ENCODE measurements at regions not wholly inside any gene's neighbourhood (a gene's known extent, or its start where the extent isn't known, plus 50 kb on each side); places are given as distances from the start of the nearest gene placed in this dataset.

GRCh38 chr10:85204814-85205213, 876.4 kb downstream of the CCSER2 start:
- Histone ChIP-seq H3K36me3 (no peaks in the 10 kb centered on the region), H3K27me3 (no peaks in the 10 kb centered on the region), H3K4me3 (no peak overlapping the region), H3K9me3 (no peaks in the 10 kb centered on the region), H3K27ac (no peak overlapping the region), H3K4me1 (no peaks in the 10 kb centered on the region)
- TF ChIP-seq POLR2A (IDR thresholded peaks at IDR 0.05), result no peak
- TF ChIP-seq, protein P1, sequence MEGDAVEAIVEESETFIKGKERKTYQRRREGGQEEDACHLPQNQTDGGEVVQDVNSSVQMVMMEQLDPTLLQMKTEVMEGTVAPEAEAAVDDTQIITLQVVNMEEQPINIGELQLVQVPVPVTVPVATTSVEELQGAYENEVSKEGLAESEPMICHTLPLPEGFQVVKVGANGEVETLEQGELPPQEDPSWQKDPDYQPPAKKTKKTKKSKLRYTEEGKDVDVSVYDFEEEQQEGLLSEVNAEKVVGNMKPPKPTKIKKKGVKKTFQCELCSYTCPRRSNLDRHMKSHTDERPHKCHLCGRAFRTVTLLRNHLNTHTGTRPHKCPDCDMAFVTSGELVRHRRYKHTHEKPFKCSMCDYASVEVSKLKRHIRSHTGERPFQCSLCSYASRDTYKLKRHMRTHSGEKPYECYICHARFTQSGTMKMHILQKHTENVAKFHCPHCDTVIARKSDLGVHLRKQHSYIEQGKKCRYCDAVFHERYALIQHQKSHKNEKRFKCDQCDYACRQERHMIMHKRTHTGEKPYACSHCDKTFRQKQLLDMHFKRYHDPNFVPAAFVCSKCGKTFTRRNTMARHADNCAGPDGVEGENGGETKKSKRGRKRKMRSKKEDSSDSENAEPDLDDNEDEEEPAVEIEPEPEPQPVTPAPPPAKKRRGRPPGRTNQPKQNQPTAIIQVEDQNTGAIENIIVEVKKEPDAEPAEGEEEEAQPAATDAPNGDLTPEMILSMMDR (IDR thresholded peaks at IDR 0.05 in 4 of 5, conservative IDR thresholded peaks at IDR 0.05 in 1 of 5), result no peak
- no peak for ATAC-seq
- intact Hi-C loops (cut with DNase I; ENCODE audit: low total_unique reads) (no loop called here), in situ Hi-C loops (cut with MboI; ENCODE audit: low sequenced_read_pairs in 4 of 4) (no loop called here)
- no peak for DNase-seq

GRCh38 chr10:85212526-85212925, 884.1 kb downstream of the CCSER2 start:
- Histone ChIP-seq H3K4me1 (no peaks in the 10 kb centered on the region), H3K27ac (no peak overlapping the region), H3K4me3 (no peak overlapping the region), H3K36me3 (no peaks in the 10 kb centered on the region), H3K27me3 (no peaks in the 10 kb centered on the region), H3K9me3 (no peaks in the 10 kb centered on the region)
- in situ Hi-C loops (cut with MboI; ENCODE audit: low sequenced_read_pairs in 4 of 4) (no loop called here), intact Hi-C loops (cut with DNase I; ENCODE audit: low total_unique reads) (no loop called here)
- no peak for ATAC-seq
- no peak for TF ChIP-seq POLR2A (IDR thresholded peaks at IDR 0.05)
- TF ChIP-seq, protein P1 (IDR thresholded peaks at IDR 0.05 in 4 of 5, conservative IDR thresholded peaks at IDR 0.05 in 1 of 5), result no peak
- no peak for DNase-seq

DNA sequence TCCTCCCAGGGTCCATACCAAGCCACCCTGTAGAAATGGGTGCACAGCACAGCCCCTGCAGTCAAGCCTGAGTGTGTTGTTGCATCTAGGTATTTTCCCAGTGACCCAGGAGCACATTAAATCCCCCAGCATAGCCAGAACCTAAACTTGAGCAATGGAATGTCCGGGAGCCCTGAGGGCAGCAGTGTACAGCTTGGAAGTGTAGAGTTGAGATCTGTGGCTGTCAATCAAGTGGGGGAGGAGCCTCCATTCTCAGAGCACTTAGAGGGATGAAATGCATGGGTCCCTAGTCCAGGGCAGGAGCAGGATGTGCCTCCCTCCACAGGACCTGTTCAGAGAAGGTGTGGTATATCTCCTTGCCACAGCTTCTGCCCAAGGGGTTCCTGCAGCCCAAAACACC, 885.1 kb downstream of the CCSER2 start:
- in situ Hi-C loops (cut with MboI; ENCODE audit: low sequenced_read_pairs in 4 of 4), result no loop called here
- ATAC-seq, result no peak
- no peak overlapping the region for H3K4me3 ChIP-seq

DNA sequence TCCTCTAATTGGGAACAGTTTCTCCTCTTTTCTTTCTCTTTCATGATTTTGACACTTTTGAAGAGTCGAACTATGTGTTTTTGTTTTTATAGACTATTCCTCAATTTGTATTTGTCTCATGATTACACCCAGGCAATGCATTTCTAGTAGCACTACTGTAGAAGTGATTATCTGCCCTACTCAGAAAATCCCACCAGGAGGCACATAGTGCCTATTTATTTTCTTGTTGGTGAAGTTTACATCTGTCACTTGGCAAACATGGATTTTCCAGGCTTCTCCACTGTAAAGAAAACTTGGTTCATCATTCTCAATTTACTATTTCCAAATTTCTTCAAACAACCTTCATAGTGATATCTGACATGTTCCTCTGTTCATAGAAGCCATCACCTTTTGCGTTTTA, 893.9 kb downstream of the CCSER2 start:
- no peak for TF ChIP-seq POLR2A (IDR thresholded peaks at IDR 0.05)
- TF ChIP-seq, protein P1 (IDR thresholded peaks at IDR 0.05 in 4 of 5, conservative IDR thresholded peaks at IDR 0.05 in 1 of 5), result no peak
- Histone ChIP-seq H3K36me3 (no peaks in the 10 kb centered on the region), H3K4me3 (no peak overlapping the region), H3K27me3 (no peaks in the 10 kb centered on the region), H3K27ac (no peak overlapping the region), H3K9me3 (peaks cover 0 to 3% (median 0%) of the 10 kb centered on the region in 3 donors), H3K4me1 (no peaks in the 10 kb centered on the region)
- DNase-seq (no peak), ATAC-seq (no peak)
- in situ Hi-C loops (cut with MboI; ENCODE audit: low sequenced_read_pairs in 4 of 4) (no loop called here), intact Hi-C loops (cut with DNase I; ENCODE audit: low total_unique reads) (no loop called here)

More for the DNA sequence above, 885.1 kb downstream of the CCSER2 start:
- intact Hi-C loops (cut with DNase I; ENCODE audit: low total_unique reads), result no loop called here
- Histone ChIP-seq H3K9me3 (no peaks in the 10 kb centered on the region), H3K27ac (no peak overlapping the region), H3K4me1 (no peaks in the 10 kb centered on the region), H3K36me3 (no peaks in the 10 kb centered on the region), H3K27me3 (no peaks in the 10 kb centered on the region)
- DNase-seq, result no peak
- no peak for TF ChIP-seq POLR2A (IDR thresholded peaks at IDR 0.05)
- TF ChIP-seq, protein P1 (IDR thresholded peaks at IDR 0.05 in 4 of 5, conservative IDR thresholded peaks at IDR 0.05 in 1 of 5), result no peak

GRCh38 chr10:85224366-85224940, 896.1 kb downstream of the CCSER2 start:
- Histone ChIP-seq H3K4me3 (no peak overlapping the region), H3K4me1 (no peaks in the 10 kb centered on the region), H3K27me3 (no peaks in the 10 kb centered on the region), H3K9me3 (peaks cover 0 to 3% (median 0%) of the 10 kb centered on the region in 3 donors), H3K36me3 (no peaks in the 10 kb centered on the region), H3K27ac (no peak overlapping the region)
- ATAC-seq (no peak), DNase-seq (no peak)
- in situ Hi-C loops (cut with MboI; ENCODE audit: low sequenced_read_pairs in 4 of 4) (no loop called here), intact Hi-C loops (cut with DNase I; ENCODE audit: low total_unique reads) (no loop called here)
- no peak for TF ChIP-seq POLR2A (IDR thresholded peaks at IDR 0.05)
- TF ChIP-seq, protein P1 (IDR thresholded peaks at IDR 0.05 in 4 of 5, conservative IDR thresholded peaks at IDR 0.05 in 1 of 5), result no peak
